GM21723 (cell line): ENCODE measurements at regions not wholly inside any gene's neighbourhood (a gene's known extent, or its start where the extent isn't known, plus 50 kb on each side); places are given as distances from the start of the nearest gene placed in this dataset.
"Not testable (repeated sequence)": the region's sequence is repeated elsewhere in the genome, so short reads cannot be mapped to it uniquely, and the experiment has no call there.

Experiments
- ATAC-seq: cut with Tn5 transposase; IDR thresholded peaks from one replicate; pipeline ENCODE4 v1.9.1; 2021; ENCODE audit warnings: mild to moderate bottlenecking, moderate library complexity; ENCODE audit not compliant: unreplicated experiment

GRCh38 chr6:120384671-120385070 lies 949.6 kb downstream of the TBC1D32 start:
- no peak for ATAC-seq

- ATAC-seq, result no peak
Measured at GRCh38 chr6:120383681-120384080, 950.6 kb downstream of the TBC1D32 start.

GRCh38 chr6:120378582-120379220 lies 955.6 kb downstream of the TBC1D32 start:
- ATAC-seq, result peak; percentile 90

- ATAC-seq, result no peak
Measured at GRCh38 chr6:120373185-120373584, 961.1 kb downstream of the TBC1D32 start.

- no peak for ATAC-seq
Measured at GRCh38 chr6:120363429-120363828, 970.9 kb downstream of the TBC1D32 start.

GRCh38 chr6:120358535-120358934 lies 975.7 kb downstream of the TBC1D32 start:
- ATAC-seq, result not testable (repeated sequence)

- no peak for ATAC-seq
Measured at GRCh38 chr6:120357447-120357846, 976.8 kb downstream of the TBC1D32 start.

GRCh38 chr6:120355822-120356221 lies 978.5 kb downstream of the TBC1D32 start:
- ATAC-seq, result no peak

- ATAC-seq, result no peak
Measured at GRCh38 chr6:120354452-120355098, 979.7 kb downstream of the TBC1D32 start.

- no peak for ATAC-seq
Measured at GRCh38 chr6:120352491-120352890, 981.8 kb downstream of the TBC1D32 start.

GRCh38 chr6:120348926-120349325 lies 985.4 kb downstream of the TBC1D32 start:
- ATAC-seq, result no peak

GRCh38 chr6:120328521-120328920 lies 979.0 kb upstream of the MAN1A1 start:
- ATAC-seq, result no peak

- ATAC-seq, result no peak
Measured at GRCh38 chr6:120320481-120321162, 971.1 kb upstream of the MAN1A1 start.

GRCh38 chr6:120304223-120304622 lies 954.7 kb upstream of the MAN1A1 start:
- ATAC-seq, result no peak

GRCh38 chr6:120303527-120303926 lies 954.0 kb upstream of the MAN1A1 start:
- no peak for ATAC-seq

- ATAC-seq, result no peak
Measured at GRCh38 chr6:120302041-120302440, 952.5 kb upstream of the MAN1A1 start.

- ATAC-seq, result no peak
Measured at GRCh38 chr6:120290964-120291363, 941.4 kb upstream of the MAN1A1 start.

- ATAC-seq, result no peak
Measured at GRCh38 chr6:120282005-120282404, 932.4 kb upstream of the MAN1A1 start.

- no peak for ATAC-seq
Measured at GRCh38 chr6:120279466-120280167, 930.1 kb upstream of the MAN1A1 start.

GRCh38 chr6:120278689-120279396 lies 929.3 kb upstream of the MAN1A1 start:
- no peak for ATAC-seq

- ATAC-seq, result peak; percentile 82
Measured at GRCh38 chr6:120274547-120274946, 925.0 kb upstream of the MAN1A1 start.
